ENCODE measurements at regions not wholly inside any gene's neighbourhood (a gene's known extent, or its start where the extent isn't known, plus 50 kb on each side); places are given as distances from the start of the nearest gene placed in this dataset.
"Not testable (repeated sequence)": the region's sequence is repeated elsewhere in the genome, so short reads cannot be mapped to it uniquely, and the experiment has no call there.

DNA sequence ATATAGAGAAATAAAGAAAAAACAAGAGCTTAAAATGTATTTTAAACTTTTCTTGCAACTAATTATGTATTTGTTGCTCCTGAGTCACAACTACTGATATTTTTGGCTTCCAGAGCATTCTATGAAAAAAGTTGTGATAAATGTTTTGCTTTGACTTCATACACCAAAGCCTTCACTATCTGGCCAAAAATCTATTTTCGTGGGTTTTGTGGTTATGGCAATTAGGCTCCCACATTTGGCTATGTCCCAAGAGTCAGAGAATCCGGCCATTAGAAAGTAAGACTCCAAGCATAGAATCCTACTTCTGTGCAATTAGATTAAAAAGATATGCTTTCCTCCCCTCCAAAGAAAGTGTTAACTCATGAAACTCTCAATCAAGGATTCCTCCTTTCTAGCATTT, 1456.1 kb upstream of the ACVR2A start:
- H3K4me1 ChIP-seq = no peaks in the 10 kb centered on the region
- no peaks in the 10 kb centered on the region for H3K9me3 ChIP-seq
- H3K36me3 ChIP-seq = no peaks in the 10 kb centered on the region
- H3K27me3 ChIP-seq = no peaks in the 10 kb centered on the region
- 34% methylated on average over 2 of the region's 2 CpGs for WGBS
- DNase-seq (ENCODE audit: low spot score in 2 of 2) = no peak
- TF ChIP-seq EP300 (IDR thresholded peaks at IDR 0.05) = no peak
- no peak for TF ChIP-seq POLR2AphosphoS5 (IDR thresholded peaks at IDR 0.05)
- TF ChIP-seq, protein P1, sequence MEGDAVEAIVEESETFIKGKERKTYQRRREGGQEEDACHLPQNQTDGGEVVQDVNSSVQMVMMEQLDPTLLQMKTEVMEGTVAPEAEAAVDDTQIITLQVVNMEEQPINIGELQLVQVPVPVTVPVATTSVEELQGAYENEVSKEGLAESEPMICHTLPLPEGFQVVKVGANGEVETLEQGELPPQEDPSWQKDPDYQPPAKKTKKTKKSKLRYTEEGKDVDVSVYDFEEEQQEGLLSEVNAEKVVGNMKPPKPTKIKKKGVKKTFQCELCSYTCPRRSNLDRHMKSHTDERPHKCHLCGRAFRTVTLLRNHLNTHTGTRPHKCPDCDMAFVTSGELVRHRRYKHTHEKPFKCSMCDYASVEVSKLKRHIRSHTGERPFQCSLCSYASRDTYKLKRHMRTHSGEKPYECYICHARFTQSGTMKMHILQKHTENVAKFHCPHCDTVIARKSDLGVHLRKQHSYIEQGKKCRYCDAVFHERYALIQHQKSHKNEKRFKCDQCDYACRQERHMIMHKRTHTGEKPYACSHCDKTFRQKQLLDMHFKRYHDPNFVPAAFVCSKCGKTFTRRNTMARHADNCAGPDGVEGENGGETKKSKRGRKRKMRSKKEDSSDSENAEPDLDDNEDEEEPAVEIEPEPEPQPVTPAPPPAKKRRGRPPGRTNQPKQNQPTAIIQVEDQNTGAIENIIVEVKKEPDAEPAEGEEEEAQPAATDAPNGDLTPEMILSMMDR (IDR thresholded peaks at IDR 0.05) = no peak
- no peak for TF ChIP-seq POLR2A (IDR thresholded peaks at IDR 0.05)
- no peak overlapping the region for H3K27ac ChIP-seq
- H3K4me3 ChIP-seq = no peak overlapping the region

DNA sequence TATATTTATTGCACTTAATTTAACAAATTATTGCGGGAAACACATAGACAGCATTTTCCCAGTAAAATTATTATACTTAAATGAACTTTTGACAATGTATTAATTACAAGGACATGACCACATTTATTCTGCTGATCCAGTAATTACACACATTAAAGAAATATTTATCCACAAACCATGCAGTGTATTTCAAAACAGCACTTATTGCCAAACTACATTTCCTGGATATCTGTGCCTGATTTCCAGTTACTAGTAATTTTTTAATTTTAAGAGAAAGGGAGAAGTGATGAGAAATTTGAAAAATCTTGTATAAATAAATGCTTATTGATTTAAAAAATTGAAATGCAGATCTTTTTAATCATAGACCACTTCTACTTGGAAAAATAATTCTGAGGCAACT, 1458.7 kb upstream of the ACVR2A start:
- DNase-seq (ENCODE audit: low spot score in 2 of 2) = no peak
- no peaks in the 10 kb centered on the region for H3K4me1 ChIP-seq
- 85% methylated on average over 1 of the region's 1 CpG for WGBS
- H3K36me3 ChIP-seq = no peaks in the 10 kb centered on the region
- no peak for TF ChIP-seq POLR2A (IDR thresholded peaks at IDR 0.05)
- TF ChIP-seq POLR2AphosphoS5 (IDR thresholded peaks at IDR 0.05) = no peak
- TF ChIP-seq, protein P1 (IDR thresholded peaks at IDR 0.05) = no peak
- TF ChIP-seq EP300 (IDR thresholded peaks at IDR 0.05) = no peak
- no peak overlapping the region for H3K4me3 ChIP-seq
- no peaks in the 10 kb centered on the region for H3K27me3 ChIP-seq
- H3K9me3 ChIP-seq = no peaks in the 10 kb centered on the region
- no peak overlapping the region for H3K27ac ChIP-seq

DNA sequence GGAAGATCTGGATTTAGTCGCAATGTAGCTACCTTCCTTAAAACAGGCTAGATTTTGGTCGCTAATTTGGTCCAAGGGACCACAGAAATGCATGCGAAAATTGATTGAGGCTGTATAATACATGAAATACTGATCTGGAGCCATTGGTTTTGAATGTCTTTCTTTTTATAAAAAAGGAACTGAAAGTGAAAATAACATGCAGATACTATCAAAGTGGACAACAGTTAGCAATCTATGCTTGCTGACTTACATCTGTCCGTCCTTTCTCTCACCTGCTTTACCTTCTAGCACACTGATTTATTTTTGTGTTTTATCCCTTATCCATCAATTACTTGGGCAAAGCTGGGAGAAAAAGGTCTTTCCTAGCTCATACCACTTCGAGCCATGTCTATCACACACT, 1459.8 kb upstream of the ACVR2A start:
- Histone ChIP-seq H3K36me3 (no peaks in the 10 kb centered on the region), H3K27ac (no peak overlapping the region), H3K4me1 (no peaks in the 10 kb centered on the region), H3K9me3 (no peaks in the 10 kb centered on the region), H3K27me3 (no peaks in the 10 kb centered on the region), H3K4me3 (no peak overlapping the region)
- DNase-seq (ENCODE audit: low spot score in 2 of 2) = no peak
- 85% methylated on average over 5 of the region's 5 CpGs for WGBS
- TF ChIP-seq, protein P1 (IDR thresholded peaks at IDR 0.05) = no peak
- TF ChIP-seq POLR2AphosphoS5 (IDR thresholded peaks at IDR 0.05) = no peak
- no peak for TF ChIP-seq EP300 (IDR thresholded peaks at IDR 0.05)
- no peak for TF ChIP-seq POLR2A (IDR thresholded peaks at IDR 0.05)

DNA sequence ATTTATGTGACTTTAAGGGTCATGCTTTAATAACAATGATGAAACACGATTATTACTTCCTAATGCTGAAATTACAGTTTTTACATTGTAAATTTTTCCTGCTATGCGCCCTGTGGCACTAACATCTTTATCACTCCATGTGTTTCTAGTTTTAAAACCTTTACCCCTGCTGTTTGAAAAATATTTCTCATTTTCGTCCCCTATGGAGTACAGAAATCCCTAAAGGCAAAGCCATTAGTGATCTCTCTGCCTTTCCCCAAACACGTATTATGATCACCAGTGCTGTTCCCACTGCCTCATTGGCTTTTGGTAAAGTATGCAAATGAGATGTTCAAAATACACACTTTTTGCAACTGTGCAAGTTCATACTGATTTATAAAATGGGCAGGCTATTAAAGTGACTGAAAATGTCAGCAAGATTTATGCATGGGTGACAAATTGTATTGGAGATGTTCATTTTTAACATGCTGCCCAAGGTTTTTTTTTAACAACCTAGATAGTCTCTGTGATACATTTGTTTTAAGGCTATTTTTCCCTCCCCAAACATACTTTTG, 1468.2 kb upstream of the ACVR2A start:
- 47% methylated on average over 4 of the region's 4 CpGs for WGBS

DNA sequence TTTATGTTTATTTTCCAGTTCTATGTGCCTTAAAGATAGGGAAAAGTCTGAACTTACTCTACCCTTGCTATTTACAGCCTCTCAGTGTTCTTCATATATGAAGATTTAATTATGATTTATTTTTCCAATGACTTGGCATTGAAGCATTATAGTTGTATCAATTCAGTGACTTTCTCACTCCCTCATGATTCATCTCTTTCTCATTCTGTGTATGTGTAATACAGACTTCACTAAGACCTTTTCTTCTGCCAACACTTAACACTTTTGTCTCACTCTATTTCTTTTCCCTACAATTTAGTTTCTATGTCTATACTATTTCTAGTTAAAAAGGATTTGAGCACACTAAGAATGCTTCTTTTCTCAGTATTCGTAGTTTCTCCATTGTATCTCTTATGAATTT, 1470.3 kb upstream of the ACVR2A start:
- H3K4me1 ChIP-seq = no peaks in the 10 kb centered on the region
- H3K27me3 ChIP-seq = no peaks in the 10 kb centered on the region
- H3K4me3 ChIP-seq = no peak overlapping the region
- H3K36me3 ChIP-seq = no peaks in the 10 kb centered on the region
- WGBS = 92% methylated on average over 1 of the region's 1 CpG
- no peak overlapping the region for H3K27ac ChIP-seq
- no peaks in the 10 kb centered on the region for H3K9me3 ChIP-seq
- no peak for DNase-seq (ENCODE audit: low spot score in 2 of 2)
- TF ChIP-seq, protein P1 (IDR thresholded peaks at IDR 0.05) = no peak
- TF ChIP-seq POLR2A (IDR thresholded peaks at IDR 0.05) = no peak
- no peak for TF ChIP-seq POLR2AphosphoS5 (IDR thresholded peaks at IDR 0.05)
- no peak for TF ChIP-seq EP300 (IDR thresholded peaks at IDR 0.05)

More for the DNA sequence above, 1468.2 kb upstream of the ACVR2A start:
- Histone ChIP-seq H3K9me3 (no peaks in the 10 kb centered on the region), H3K27me3 (no peaks in the 10 kb centered on the region), H3K4me3 (no peak overlapping the region), H3K27ac (no peak overlapping the region), H3K36me3 (no peaks in the 10 kb centered on the region), H3K4me1 (no peaks in the 10 kb centered on the region)
- no peak for DNase-seq (ENCODE audit: low spot score in 2 of 2)
- TF ChIP-seq, protein P1 (IDR thresholded peaks at IDR 0.05) = no peak
- TF ChIP-seq EP300 (IDR thresholded peaks at IDR 0.05) (no peak), POLR2AphosphoS5 (IDR thresholded peaks at IDR 0.05) (no peak), POLR2A (IDR thresholded peaks at IDR 0.05) (no peak)

DNA sequence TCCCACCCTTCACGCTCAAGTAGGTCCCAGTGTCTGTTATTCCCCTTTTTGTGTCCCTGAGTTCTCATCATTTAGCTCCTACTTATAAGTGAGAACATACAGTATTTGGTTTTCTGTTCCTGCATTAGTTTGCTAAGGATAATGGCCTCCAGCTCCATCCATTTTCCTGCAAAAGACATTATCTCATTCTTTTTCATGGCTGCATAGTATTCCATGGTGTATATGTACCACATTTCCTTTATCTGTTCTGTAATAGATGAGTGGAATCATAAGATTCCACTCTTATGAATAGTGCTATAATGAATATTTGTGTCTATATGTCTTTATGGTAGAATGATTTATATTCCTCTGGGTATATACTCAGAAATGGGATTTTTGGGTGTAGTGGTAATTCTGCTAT, 1473.5 kb upstream of the ACVR2A start:
- not testable (repeated sequence) for H3K4me3 ChIP-seq; H3K9me3 ChIP-seq; DNase-seq (ENCODE audit: low spot score in 2 of 2); H3K27ac ChIP-seq; H3K4me1 ChIP-seq; H3K27me3 ChIP-seq; H3K36me3 ChIP-seq
- 96% methylated on average over 1 of the region's 1 CpG for WGBS

All from suprapubic skin (tissue), 4 donors.